ENCODE measurements at regions not wholly inside any gene's neighbourhood (a gene's known extent, or its start where the extent isn't known, plus 50 kb on each side); places are given as distances from the start of the nearest gene placed in this dataset.

GRCh38 chr17:74079537-74080300, 123.8 kb upstream of the RPL38 start:
- no peak for DNase-seq (ENCODE audit: extremely low read depth, low read depth)
- no peak for TF ChIP-seq CTCF (IDR thresholded peaks at IDR 0.05; ENCODE audit: low read depth, low read length)

- no peak for DNase-seq (ENCODE audit: extremely low read depth, low read depth)
These were observed 122.6 kb upstream of the RPL38 start for GRCh38 chr17:74080656-74081582.

GRCh38 chr17:74082886-74083285, 120.6 kb upstream of the RPL38 start:
- no peak for DNase-seq (ENCODE audit: extremely low read depth, low read depth)

More at GRCh38 chr17:74080656-74081582, 122.6 kb upstream of the RPL38 start:
- TF ChIP-seq CTCF (IDR thresholded peaks at IDR 0.05; ENCODE audit: low read depth, low read length): no peak

GRCh38 chr17:74083321-74083720, 120.2 kb upstream of the RPL38 start:
- DNase-seq (ENCODE audit: extremely low read depth, low read depth): no peak
- no peak for TF ChIP-seq CTCF (IDR thresholded peaks at IDR 0.05; ENCODE audit: low read depth, low read length)

More at GRCh38 chr17:74082886-74083285, 120.6 kb upstream of the RPL38 start:
- TF ChIP-seq CTCF (IDR thresholded peaks at IDR 0.05; ENCODE audit: low read depth, low read length): no peak

DNA sequence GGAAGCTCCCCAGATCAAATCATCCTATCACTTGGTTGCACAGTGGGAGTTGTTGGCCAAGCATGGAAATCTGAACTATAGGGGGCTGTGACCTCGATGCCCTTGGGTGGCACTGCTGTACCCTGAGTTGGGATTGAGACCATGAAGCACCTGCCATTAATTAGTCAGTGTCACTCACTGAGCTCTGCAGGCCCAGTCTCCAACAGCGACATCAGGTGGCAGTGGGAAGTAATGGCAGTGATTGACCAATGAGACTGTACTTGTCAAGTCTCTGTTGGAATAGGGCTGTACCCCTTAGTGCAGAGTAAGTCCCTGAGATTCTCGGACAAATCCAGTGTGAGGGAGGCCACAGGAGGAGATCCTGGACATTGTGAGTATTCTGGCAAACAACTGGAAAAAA, 118.0 kb upstream of the RPL38 start:
- no peak for DNase-seq (ENCODE audit: extremely low read depth, low read depth)
- TF ChIP-seq CTCF (IDR thresholded peaks at IDR 0.05; ENCODE audit: low read depth, low read length): no peak

DNA sequence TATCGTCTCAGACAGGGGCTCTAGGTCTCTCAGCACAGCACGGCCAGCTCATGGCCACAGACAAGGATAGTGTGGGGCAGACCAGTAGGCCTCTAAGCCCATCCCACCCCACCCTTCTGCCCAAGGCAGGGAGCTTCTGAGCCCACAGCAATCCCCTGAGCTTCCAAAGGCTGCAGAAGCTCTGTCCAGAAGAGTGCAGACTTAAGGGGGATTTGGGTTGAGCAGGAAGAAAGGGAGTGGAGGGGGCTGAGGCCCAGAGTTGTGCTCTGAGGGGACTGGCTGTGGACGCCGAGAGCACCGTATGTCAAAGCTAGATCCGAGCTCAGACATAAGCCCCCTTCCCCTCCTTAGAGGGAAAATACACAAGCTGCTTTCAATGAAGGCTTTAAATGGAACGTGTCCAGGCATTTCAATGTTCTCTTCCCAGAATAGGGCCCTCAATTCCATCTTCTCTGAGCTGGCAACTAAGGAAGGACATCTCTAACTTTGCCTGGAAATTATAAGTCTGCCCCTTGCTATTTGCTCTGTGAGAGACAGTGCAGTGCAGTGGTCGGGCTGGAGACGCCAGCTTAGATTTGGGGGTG, 116.4 kb upstream of the RPL38 start:
- no peak for DNase-seq (ENCODE audit: extremely low read depth, low read depth)
- no peak for TF ChIP-seq CTCF (IDR thresholded peaks at IDR 0.05; ENCODE audit: low read depth, low read length)
